ENCODE measurements at regions not wholly inside any gene's neighbourhood (a gene's known extent, or its start where the extent isn't known, plus 50 kb on each side); places are given as distances from the start of the nearest gene placed in this dataset.

GRCh38 chrX:33909836-33910235 is 222.3 kb downstream of the FAM47A start:
- no peak for DNase-seq (ENCODE audit: low read depth in 1 of 2, low spot score in 1 of 2)
- Histone ChIP-seq H3K4me3 (replicated peaks; ENCODE audit: insufficient read depth, low read length) (no peak overlapping the region), H3K27ac (replicated peaks) (no peak overlapping the region), H3K27me3 (ENCODE audit: insufficient read depth, poor library complexity, severe bottlenecking) (no peaks in the 10 kb centered on the region)
- TF ChIP-seq REST (IDR thresholded peaks at IDR 0.05; ENCODE audit: insufficient replicate concordance, low read depth) (no peak), SPI1 (IDR thresholded peaks at IDR 0.05; ENCODE audit: borderline replicate concordance, low read depth) (no peak), CTCF (IDR thresholded peaks at IDR 0.05; ENCODE audit: insufficient read depth, low read length) (no peak), POLR2AphosphoS5 (IDR thresholded peaks at IDR 0.05; ENCODE audit: low read depth) (no peak), GABPA (IDR thresholded peaks at IDR 0.05; ENCODE audit: low read depth) (no peak)

- no peak for DNase-seq (ENCODE audit: low read depth in 1 of 2, low spot score in 1 of 2)
- Histone ChIP-seq H3K4me3 (replicated peaks; ENCODE audit: insufficient read depth, low read length) (no peak overlapping the region), H3K27ac (replicated peaks) (no peak overlapping the region), H3K27me3 (ENCODE audit: insufficient read depth, poor library complexity, severe bottlenecking) (no peaks in the 10 kb centered on the region)
- no peak for TF ChIP-seq POLR2AphosphoS5 (IDR thresholded peaks at IDR 0.05; ENCODE audit: low read depth)
- TF ChIP-seq CTCF (IDR thresholded peaks at IDR 0.05; ENCODE audit: insufficient read depth, low read length), result no peak
- TF ChIP-seq GABPA (IDR thresholded peaks at IDR 0.05; ENCODE audit: low read depth), result no peak
- no peak for TF ChIP-seq SPI1 (IDR thresholded peaks at IDR 0.05; ENCODE audit: borderline replicate concordance, low read depth)
- no peak for TF ChIP-seq REST (IDR thresholded peaks at IDR 0.05; ENCODE audit: insufficient replicate concordance, low read depth)
Measured at GRCh38 chrX:33908898-33909297, 223.2 kb downstream of the FAM47A start.

- TF ChIP-seq GABPA (IDR thresholded peaks at IDR 0.05; ENCODE audit: low read depth) (no peak), CTCF (IDR thresholded peaks at IDR 0.05; ENCODE audit: insufficient read depth, low read length) (no peak), REST (IDR thresholded peaks at IDR 0.05; ENCODE audit: insufficient replicate concordance, low read depth) (no peak), POLR2AphosphoS5 (IDR thresholded peaks at IDR 0.05; ENCODE audit: low read depth) (no peak), SPI1 (IDR thresholded peaks at IDR 0.05; ENCODE audit: borderline replicate concordance, low read depth) (no peak)
- no peak overlapping the region for H3K27ac ChIP-seq (replicated peaks)
- H3K27me3 ChIP-seq (ENCODE audit: insufficient read depth, poor library complexity, severe bottlenecking), result no peaks in the 10 kb centered on the region
- H3K4me3 ChIP-seq (replicated peaks; ENCODE audit: insufficient read depth, low read length), result no peak overlapping the region
- DNase-seq (ENCODE audit: low read depth in 1 of 2, low spot score in 1 of 2), result no peak
Measured at GRCh38 chrX:33908074-33908473, 224.0 kb downstream of the FAM47A start.
